Adrenal gland (tissue), 9 donors: ENCODE measurements at regions not wholly inside any gene's neighbourhood (a gene's known extent, or its start where the extent isn't known, plus 50 kb on each side); places are given as distances from the start of the nearest gene placed in this dataset.

Experiments used
- DNase-seq, 7 donors: peaks; one replicate each; pipeline ENCODE4 v3.0.0-alpha.2; 2019 to 2020
- H3K27ac ChIP-seq, 5 donors: fragments of 200-600 bp; sonication (generic) in 4 of 5; 1 replicate in 3 of 5; 2 replicates in 2 of 5; pipeline versions ENCODE4 v1.5.1 to v1.8.0; 2016 to 2020; ENCODE audit warnings: mild to moderate bottlenecking in 1 of 5
- H3K27me3 ChIP-seq: fragments of 200-600 bp; 2 replicates; pipeline ENCODE4 v1.8.0; 2021
- H3K36me3 ChIP-seq, 2 donors: fragments of 200-600 bp; replicated peaks in 1 of 2; 1 replicate in 1 of 2; 2 replicates in 1 of 2; pipeline versions ENCODE4 v1.5.1 to v1.8.0; 2018 to 2022
- H3K4me1 ChIP-seq, 2 donors: fragments of 200-600 bp; replicated peaks in 1 of 2; 1 replicate in 1 of 2; 2 replicates in 1 of 2; pipeline versions ENCODE4 v1.5.1 to v1.8.0; 2018 to 2021
- H3K4me3 ChIP-seq, 4 donors: fragments of 200-600 bp; sonication (generic) in 3 of 4; one replicate each; pipeline ENCODE4 v1.5.1; 2016 to 2018
- H3K9me3 ChIP-seq, 3 donors: fragments of 200-600 bp; sonication (generic) in 1 of 3; replicated peaks in 1 of 3; 1 replicate in 2 of 3; 2 replicates in 1 of 3; pipeline versions ENCODE4 v1.5.1 to v1.8.0; 2016 to 2021
- POLR2A ChIP-seq, 2 donors: fragments of 450-650 bp; IDR thresholded peaks; one replicate each; pipeline ENCODE4 v1.6.1; 2017; ENCODE audit warnings: antibody characterized with exemption in 2 of 2, mild to moderate bottlenecking in 2 of 2, moderate library complexity in 1 of 2
- WGBS, 4 donors: extraction: QIAGEN DNeasy Blood & Tissue Kit in 2 of 4; methylation state at CpG; one replicate each; pipeline versions ENCODE4 v1.1.5 to v1.1.7; 2013 to 2017; 5-methylcytosine and 5-hydroxymethylcytosine counted together
- intact Hi-C, 2 donors: fragments of 100-400 bp; cut with DNase I; formaldehyde crosslinking; loops; one replicate each; pipeline versions ENCODE4 v1.14.1 to v1.15.0; 2022 to 2023
- TF ChIP-seq, protein P1 (sequence below), 6 experiments: fragments of 450-650 bp in 4 of 6; fragments of 200-600 bp in 2 of 6; sonication (generic) in 1 of 6; IDR thresholded peaks; 1 replicate in 5 of 6; 2 replicates in 1 of 6; pipeline versions ENCODE4 v1.5.1 to v1.8.0; 2016 to 2021; ENCODE audit warnings: antibody characterized with exemption in 6 of 6, mild to moderate bottlenecking in 2 of 6, moderate library complexity in 1 of 6
- donor health status: healthy with polysubstance abuse.
- donor health status: Bipolar disorder and iron deficiency.
- donor health status: DM: yes; HTN: yes; CAD: no.
- donor health status: DM: no; HTN: no; CAD: no.
- donor health status: DM: no; HTN: no; CAD: no.

GRCh38 chr16:51881731-51882130 is 665.2 kb downstream of the TOX3 start:
- Histone ChIP-seq H3K4me1 (peaks cover 0 to 6% of the 10 kb centered on the region in 2 donors), H3K36me3 (no peaks in the 10 kb centered on the region), H3K9me3 (no peaks in the 10 kb centered on the region), H3K27me3 (no peaks in the 10 kb centered on the region), H3K4me3 (no peak overlapping the region), H3K27ac (no peak overlapping the region)
- intact Hi-C loops = no loop called here
- 87 to 90% (median 89%) methylated on average over 3 of the region's 3 CpGs for WGBS, 4 donors
- no peak for DNase-seq
- TF ChIP-seq, protein P1, sequence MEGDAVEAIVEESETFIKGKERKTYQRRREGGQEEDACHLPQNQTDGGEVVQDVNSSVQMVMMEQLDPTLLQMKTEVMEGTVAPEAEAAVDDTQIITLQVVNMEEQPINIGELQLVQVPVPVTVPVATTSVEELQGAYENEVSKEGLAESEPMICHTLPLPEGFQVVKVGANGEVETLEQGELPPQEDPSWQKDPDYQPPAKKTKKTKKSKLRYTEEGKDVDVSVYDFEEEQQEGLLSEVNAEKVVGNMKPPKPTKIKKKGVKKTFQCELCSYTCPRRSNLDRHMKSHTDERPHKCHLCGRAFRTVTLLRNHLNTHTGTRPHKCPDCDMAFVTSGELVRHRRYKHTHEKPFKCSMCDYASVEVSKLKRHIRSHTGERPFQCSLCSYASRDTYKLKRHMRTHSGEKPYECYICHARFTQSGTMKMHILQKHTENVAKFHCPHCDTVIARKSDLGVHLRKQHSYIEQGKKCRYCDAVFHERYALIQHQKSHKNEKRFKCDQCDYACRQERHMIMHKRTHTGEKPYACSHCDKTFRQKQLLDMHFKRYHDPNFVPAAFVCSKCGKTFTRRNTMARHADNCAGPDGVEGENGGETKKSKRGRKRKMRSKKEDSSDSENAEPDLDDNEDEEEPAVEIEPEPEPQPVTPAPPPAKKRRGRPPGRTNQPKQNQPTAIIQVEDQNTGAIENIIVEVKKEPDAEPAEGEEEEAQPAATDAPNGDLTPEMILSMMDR (IDR thresholded peaks at IDR 0.05) = no peak
- no peak for TF ChIP-seq POLR2A (IDR thresholded peaks at IDR 0.05)

DNA sequence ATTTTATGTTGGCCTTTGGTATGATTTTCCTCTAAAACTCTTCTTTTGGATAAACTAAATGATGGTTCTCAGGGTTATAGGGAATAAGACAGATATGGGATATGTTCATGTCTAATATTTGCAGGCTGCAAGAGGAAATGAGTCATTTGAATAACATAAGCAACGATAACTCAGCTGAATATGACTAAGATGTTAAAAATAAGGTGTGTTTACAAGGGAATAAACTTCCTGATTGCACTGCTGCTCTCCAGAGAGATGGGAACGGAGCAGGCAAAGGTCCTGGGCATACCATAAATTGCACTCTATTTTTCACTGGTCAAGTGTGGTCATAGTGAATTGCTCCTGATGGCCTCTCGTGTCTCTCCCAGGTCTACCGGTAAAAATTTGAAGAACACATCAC is 666.2 kb downstream of the TOX3 start:
- Histone ChIP-seq H3K27ac (no peak overlapping the region), H3K4me3 (no peak overlapping the region), H3K36me3 (no peaks in the 10 kb centered on the region), H3K4me1 (peaks cover 0 to 2% of the 10 kb centered on the region in 2 donors), H3K9me3 (no peaks in the 10 kb centered on the region), H3K27me3 (no peaks in the 10 kb centered on the region)
- WGBS, 4 donors = 24 to 42% (median 31%) methylated on average over 4 of the region's 4 CpGs
- DNase-seq = no peak
- intact Hi-C loops = no loop called here
- TF ChIP-seq, protein P1 (IDR thresholded peaks at IDR 0.05) = no peak
- TF ChIP-seq POLR2A (IDR thresholded peaks at IDR 0.05) = no peak

DNA sequence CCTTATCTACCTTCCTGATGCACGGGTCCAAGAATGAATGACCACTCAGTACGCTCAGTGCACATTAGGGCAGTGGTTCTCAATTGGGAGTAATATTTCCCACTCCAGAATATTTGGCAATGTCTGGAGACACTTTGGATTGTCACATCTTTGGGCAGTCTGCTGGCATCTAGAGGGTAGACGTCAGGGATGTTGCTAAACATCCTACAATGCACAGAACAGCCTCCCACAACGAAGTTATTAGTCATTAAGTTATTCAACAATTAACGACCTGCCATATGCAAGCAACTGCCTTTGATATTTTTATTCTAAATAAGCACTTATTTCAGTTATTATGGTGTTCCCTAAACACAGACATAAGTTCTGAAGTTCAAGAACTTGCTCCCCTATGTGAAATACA is 669.3 kb downstream of the TOX3 start:
- intact Hi-C loops = no loop called here
- Histone ChIP-seq H3K9me3 (no peaks in the 10 kb centered on the region), H3K4me3 (no peak overlapping the region), H3K4me1 (no peaks in the 10 kb centered on the region), H3K27me3 (no peaks in the 10 kb centered on the region), H3K27ac (no peak overlapping the region), H3K36me3 (no peaks in the 10 kb centered on the region)
- 57 to 72% (median 64%) methylated on average over 5 of the region's 5 CpGs for WGBS, 4 donors
- no peak for DNase-seq
- TF ChIP-seq, protein P1 (IDR thresholded peaks at IDR 0.05) = no peak
- TF ChIP-seq POLR2A (IDR thresholded peaks at IDR 0.05) = no peak

DNA sequence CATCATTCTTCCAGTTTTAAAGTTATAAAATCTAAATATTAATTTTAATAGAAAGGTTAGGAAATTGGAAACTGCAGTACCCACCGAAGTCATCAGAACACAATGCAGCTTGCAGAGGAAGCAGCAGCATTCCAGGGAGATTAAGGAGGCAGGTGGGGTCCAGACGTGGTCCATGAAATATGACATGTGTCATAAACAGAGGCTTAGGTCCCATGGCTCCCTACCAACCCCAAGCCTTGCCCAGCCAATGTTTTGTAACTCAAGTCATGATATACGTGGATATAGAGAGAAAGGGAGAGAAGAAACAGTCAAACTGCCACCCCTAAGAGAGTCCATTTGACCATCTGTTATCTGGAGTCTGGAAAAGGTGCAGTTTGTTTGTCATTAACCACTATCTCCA is 670.0 kb downstream of the TOX3 start:
- H3K27ac ChIP-seq = no peak overlapping the region
- intact Hi-C loops = no loop called here
- no peak for TF ChIP-seq POLR2A (IDR thresholded peaks at IDR 0.05)
- TF ChIP-seq, protein P1 (IDR thresholded peaks at IDR 0.05) = no peak
- H3K9me3 ChIP-seq = no peaks in the 10 kb centered on the region
- no peaks in the 10 kb centered on the region for H3K4me1 ChIP-seq
- no peaks in the 10 kb centered on the region for H3K27me3 ChIP-seq
- H3K4me3 ChIP-seq = no peak overlapping the region
- 52 to 73% (median 60%) methylated on average over 3 of the region's 3 CpGs for WGBS, 4 donors
- DNase-seq = no peak
- no peaks in the 10 kb centered on the region for H3K36me3 ChIP-seq
